H1 (cell line): ENCODE measurements at regions not wholly inside any gene's neighbourhood (a gene's known extent, or its start where the extent isn't known, plus 50 kb on each side); places are given as distances from the start of the nearest gene placed in this dataset.

ENCODE experiments used
- CTCF ChIA-PET: fragments of 300-600 bp; sonication (Branson Sonifier 250); formaldehyde crosslinking; loops from one replicate; lab custom pipeline; 2021; ENCODE audit not compliant: partially characterized antibody; lab: Charles Lee
- POLR2A ChIA-PET: fragments of 300-600 bp; sonication (Branson Sonifier 250); formaldehyde crosslinking; loops from one replicate; lab custom pipeline; 2021; ENCODE audit warnings: inconsistent platforms; ENCODE audit not compliant: partially characterized antibody; lab: Charles Lee
- DNase-seq, 2 experiments: peaks; one replicate each; pipeline versions ENCODE4 v3.0.0 to v3.0.0-alpha.2; 2010 to 2022; ENCODE audit warnings: low spot score in 2 of 2, low read depth in 1 of 2, mixed read lengths in 1 of 2
- FAIRE-seq: peaks from 2 replicates; lab custom pipeline; 2011; peaks lifted over from hg19 to GRCh38; lab: Jason Lieb, UNC
- H2AFZ ChIP-seq: 2 replicates; pipeline ENCODE4 v1.8.1; 2012; ENCODE audit warnings: low read length, inconsistent platforms
- H2AK5ac ChIP-seq: 2 replicates; pipeline ENCODE4 v1.6.1; 2013; ENCODE audit warnings: low read depth, low read length
- H2BK120ac ChIP-seq: replicated peaks from 2 replicates; pipeline ENCODE3; 2013; ENCODE audit warnings: low read depth, low read length, inconsistent platforms
- H2BK12ac ChIP-seq: 2 replicates; pipeline ENCODE4 v1.6.1; 2013; ENCODE audit warnings: low read depth, low read length
- H2BK15ac ChIP-seq: 2 replicates; pipeline ENCODE4 v1.6.1; 2013; ENCODE audit warnings: low read length
- H2BK20ac ChIP-seq: 2 replicates; pipeline ENCODE4 v1.6.1; 2013; ENCODE audit warnings: low read length
- H2BK5ac ChIP-seq: 2 replicates; pipeline ENCODE4 v1.6.1; 2013; ENCODE audit warnings: low read depth, low read length
- H3K14ac ChIP-seq: 2 replicates; pipeline ENCODE4 v1.6.1; 2013; ENCODE audit warnings: inconsistent platforms; ENCODE audit not compliant: insufficient read length
- H3K18ac ChIP-seq: 2 replicates; pipeline ENCODE4 v1.6.1; 2013; ENCODE audit warnings: low read length; ENCODE audit errors: extremely low read depth
- H3K23ac ChIP-seq: 2 replicates; pipeline ENCODE4 v1.6.1; 2013; ENCODE audit warnings: inconsistent platforms; ENCODE audit not compliant: insufficient read length
- H3K23me2 ChIP-seq: 2 replicates; pipeline ENCODE4 v1.6.1; 2013; ENCODE audit warnings: low read depth, low read length
- H3K27ac ChIP-seq: 2 replicates; pipeline ENCODE4 v1.6.1; 2011; ENCODE audit warnings: low read depth, low read length, inconsistent platforms
- H3K27me3 ChIP-seq, 4 experiments: replicated peaks in 1 of 4; 1 replicate in 1 of 4; 2 replicates in 3 of 4; pipeline versions ENCODE4 v1.6.1 to v1.8.1; 2011 to 2013; ENCODE audit warnings: low read length in 3 of 4, mild to moderate bottlenecking in 3 of 4, inconsistent platforms in 2 of 4, mixed read lengths in 2 of 4, moderate library complexity in 1 of 4; ENCODE audit not compliant: control insufficient read depth in 3 of 4, insufficient read depth in 3 of 4; ENCODE audit errors: extremely low read depth in 1 of 4
- H3K36me3 ChIP-seq, 4 experiments: 2 replicates each; pipeline versions ENCODE4 v1.6.1 to v1.8.1; 2011 to 2013; ENCODE audit warnings: mild to moderate bottlenecking in 4 of 4, low read length in 3 of 4, moderate library complexity in 2 of 4, control low read depth in 1 of 4, inconsistent platforms in 1 of 4; ENCODE audit not compliant: insufficient read depth in 4 of 4, control insufficient read depth in 2 of 4
- H3K4ac ChIP-seq: replicated peaks from 2 replicates; pipeline ENCODE3; 2013; ENCODE audit warnings: low read length, low read depth, mixed read lengths, inconsistent platforms; ENCODE audit not compliant: insufficient read length
- H3K4me1 ChIP-seq, 4 experiments: replicated peaks in 1 of 4; 1 replicate in 1 of 4; 2 replicates in 3 of 4; pipeline versions ENCODE4 v1.6.1 to v1.8.1; 2011 to 2013; ENCODE audit warnings: low read length in 3 of 4, inconsistent platforms in 2 of 4, mixed read lengths in 1 of 4; ENCODE audit not compliant: insufficient read depth in 4 of 4, control insufficient read depth in 3 of 4
- H3K4me2 ChIP-seq, 2 experiments: 2 replicates each; pipeline versions ENCODE4 v1.6.1 to v1.8.1; 2011 to 2013; ENCODE audit warnings: low read depth in 2 of 2, low read length in 2 of 2, control low read depth in 1 of 2, inconsistent platforms in 1 of 2, mild to moderate bottlenecking in 1 of 2; ENCODE audit not compliant: insufficient read depth in 1 of 2
- H3K4me3 ChIP-seq, 4 experiments: fragments of 200-600, 300-600 bp in 1 of 4; sonication (generic), shearing (Covaris generic), sonication (Bioruptor Twin) in 1 of 4; 2 replicates each; pipeline versions ENCODE4 v1.5.1 to v1.8.1; 2011 to 2016; ENCODE audit warnings: low read length in 4 of 4, low read depth in 3 of 4, control low read depth in 2 of 4, inconsistent platforms in 2 of 4, mild to moderate bottlenecking in 2 of 4, mixed read lengths in 1 of 4, moderate library complexity in 1 of 4; ENCODE audit not compliant: insufficient read depth in 2 of 4; ENCODE audit errors: extremely low read depth in 1 of 4
- H3K56ac ChIP-seq: replicated peaks from 2 replicates; pipeline ENCODE3; 2013; ENCODE audit warnings: low read depth, mild to moderate bottlenecking, mixed read lengths, low read length, inconsistent platforms; ENCODE audit not compliant: insufficient read length
- H3K79me1 ChIP-seq: 2 replicates; pipeline ENCODE4 v1.6.1; 2013; ENCODE audit warnings: low read depth, low read length, control low read depth
- H3K79me2 ChIP-seq, 2 experiments: 2 replicates each; pipeline versions ENCODE4 v1.6.1 to v1.8.1; 2012 to 2013; ENCODE audit warnings: low read length in 2 of 2, mild to moderate bottlenecking in 2 of 2, inconsistent platforms in 1 of 2; ENCODE audit not compliant: insufficient read depth in 2 of 2, control insufficient read depth in 1 of 2
- H3K9ac ChIP-seq, 4 experiments: replicated peaks in 1 of 4; 1 replicate in 1 of 4; 2 replicates in 3 of 4; pipeline versions ENCODE4 v1.6.1 to v1.8.1; 2011 to 2013; ENCODE audit warnings: low read depth in 3 of 4, low read length in 3 of 4, control low read depth in 2 of 4, mild to moderate bottlenecking in 2 of 4, moderate library complexity in 2 of 4, inconsistent platforms in 1 of 4; ENCODE audit errors: extremely low read depth in 1 of 4
- H3K9me3 ChIP-seq, 2 experiments: 2 replicates each; pipeline versions ENCODE4 v1.6.1 to v1.8.1; 2012 to 2013; ENCODE audit warnings: mild to moderate bottlenecking in 2 of 2, moderate library complexity in 2 of 2, control low read depth in 1 of 2, inconsistent platforms in 1 of 2, low read depth in 1 of 2, low read length in 1 of 2, mixed read lengths in 1 of 2; ENCODE audit not compliant: insufficient read depth in 2 of 2
- H4K20me1 ChIP-seq, 2 experiments: replicated peaks in 1 of 2; 2 replicates each; pipeline versions ENCODE3 to v1.8.1; 2011 to 2013; ENCODE audit warnings: inconsistent platforms in 2 of 2, low read length in 2 of 2, mild to moderate bottlenecking in 1 of 2; ENCODE audit not compliant: insufficient read depth in 2 of 2, control insufficient read depth in 1 of 2
- H4K5ac ChIP-seq: 2 replicates; pipeline ENCODE4 v1.6.1; 2013; ENCODE audit warnings: low read length, low read depth, mixed read lengths, inconsistent platforms; ENCODE audit not compliant: insufficient read length
- H4K8ac ChIP-seq: 2 replicates; pipeline ENCODE4 v1.8.0; 2013; ENCODE audit warnings: mild to moderate bottlenecking, moderate library complexity, low read length, inconsistent platforms; ENCODE audit not compliant: insufficient read depth; ENCODE audit errors: extremely low read depth
- H4K91ac ChIP-seq: replicated peaks from 2 replicates; pipeline ENCODE3; 2013; ENCODE audit warnings: low read length, mixed read lengths, inconsistent platforms; ENCODE audit not compliant: insufficient read length
- CBX8 ChIP-seq: fragments of 300-800, 300-1000 bp; sonication (generic); IDR thresholded peaks from 2 replicates; pipeline ENCODE4 v1.7.1; 2016; ENCODE audit warnings: low read depth, low read length, borderline replicate concordance
- HDAC2 ChIP-seq, 2 experiments: fragments of 300-600 bp in 1 of 2; sonication (generic) in 1 of 2; IDR thresholded peaks; 2 replicates each; pipeline ENCODE4 v1.6.1; 2011 to 2012; ENCODE audit warnings: low read depth in 2 of 2, low read length in 2 of 2, mild to moderate bottlenecking in 2 of 2, moderate library complexity in 2 of 2, borderline replicate concordance in 1 of 2, inconsistent platforms in 1 of 2
- KDM4A ChIP-seq: IDR thresholded peaks from one replicate; pipeline ENCODE4 v1.7.1; 2012; ENCODE audit warnings: low read depth, mild to moderate bottlenecking, moderate library complexity, low read length, inconsistent platforms; ENCODE audit not compliant: severe bottlenecking
- POU5F1 ChIP-seq: IDR thresholded peaks from 2 replicates; pipeline ENCODE4 v1.6.1; 2011; ENCODE audit warnings: low read depth, mild to moderate bottlenecking, low read length, moderate library complexity
- RXRA ChIP-seq: IDR thresholded peaks from 2 replicates; pipeline ENCODE4 v1.6.1; 2011; ENCODE audit warnings: low read depth, mild to moderate bottlenecking, low read length, moderate library complexity; ENCODE audit not compliant: insufficient read depth
- SAP30 ChIP-seq: fragments of 300-600 bp; sonication (generic); IDR thresholded peaks from 2 replicates; pipeline ENCODE4 v1.7.1; 2012; ENCODE audit warnings: low read length, moderate library complexity, mild to moderate bottlenecking, inconsistent platforms; ENCODE audit not compliant: insufficient read depth, insufficient replicate concordance
- WGBS, 2 experiments: shearing (Covaris generic) in 1 of 2; methylation state at CpG; one replicate each; pipeline versions ENCODE4 v1.1.6 to v1.1.7; 2013 to 2015; ENCODE audit warnings: low lambda C conversion rate in 2 of 2, mixed read lengths in 2 of 2, inconsistent platforms in 1 of 2, low coverage in 1 of 2, missing lambda C conversion rate in 1 of 2; ENCODE audit not compliant: insufficient replicate concordance in 2 of 2, insufficient coverage in 1 of 2, insufficient read length in 1 of 2; ENCODE audit errors: extremely low coverage in 1 of 2, missing lambda C conversion rate in 1 of 2; 5-methylcytosine and 5-hydroxymethylcytosine counted together
- TF ChIP-seq, protein P1 (sequence below): IDR thresholded peaks from 2 replicates; pipeline ENCODE4 v1.6.1; 2012; ENCODE audit warnings: low read length, inconsistent platforms

DNA sequence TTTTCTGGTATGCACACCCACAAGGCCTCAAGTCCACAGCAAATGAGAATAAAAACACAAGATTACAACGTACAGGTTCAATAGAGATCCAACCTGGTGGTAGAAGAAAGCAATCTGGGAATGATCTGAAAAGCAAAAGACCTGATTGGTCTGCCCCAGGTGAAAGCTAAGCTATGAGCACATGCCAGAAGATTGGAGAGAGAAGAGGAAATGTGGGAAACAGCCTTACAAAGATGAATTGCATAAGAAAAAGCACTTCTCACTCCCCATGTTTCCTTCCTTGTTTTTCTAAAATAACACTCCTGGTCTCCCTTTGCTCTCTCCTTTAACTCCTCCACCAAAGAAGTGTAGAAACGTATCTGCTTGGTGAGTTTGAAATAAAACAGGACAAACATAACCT is 77.3 kb upstream of the ANO6 start:
- H3K4ac ChIP-seq, result no peak overlapping the region
- H3K79me2 ChIP-seq, result no peaks in the 10 kb centered on the region
- H2AFZ ChIP-seq, result peak overlapping the region; percentile 84; the same call in 1 of the 2 replicates
- no peak overlapping the region for H4K5ac ChIP-seq
- H3K56ac ChIP-seq, result no peak overlapping the region
- no peak overlapping the region for H3K9ac ChIP-seq
- H2BK5ac ChIP-seq, result no peak overlapping the region
- ChIA-PET CTCF (interaction anchor here (1.2 kb wide), 1 partner anchor 250 kb away, joined by 3 read pairs; no protein-coding TSS in a partner anchor), POLR2A (no interaction called here)
- peaks cover 0 to 4% (median 0%) of the 10 kb centered on the region in 4 experiments; a peak in 1 of 7 replicates for H3K27me3 ChIP-seq
- no peak overlapping the region for H3K14ac ChIP-seq
- no peaks in the 10 kb centered on the region for H3K36me3 ChIP-seq
- H2BK20ac ChIP-seq, result no peak overlapping the region
- no peak overlapping the region for H3K18ac ChIP-seq
- no peak overlapping the region for H4K91ac ChIP-seq
- WGBS, 2 experiments, result 53% methylated on average over 2 of the region's 2 CpGs; no CpG with 5 or more reads in 1 of the 2 experiments
- H3K4me2 ChIP-seq, result no peak overlapping the region
- H2AK5ac ChIP-seq, result no peak overlapping the region
- H3K4me3 ChIP-seq, result no peak overlapping the region
- no peaks in the 10 kb centered on the region for H3K79me1 ChIP-seq
- H3K23me2 ChIP-seq, result no peaks in the 10 kb centered on the region
- H3K4me1 ChIP-seq, result no peaks in the 10 kb centered on the region; a peak in 2 of 7 replicates
- H3K9me3 ChIP-seq, result no peaks in the 10 kb centered on the region
- FAIRE-seq (no peak), DNase-seq (no peak)
- no peak overlapping the region for H3K27ac ChIP-seq
- no peak overlapping the region for H3K23ac ChIP-seq
- H2BK120ac ChIP-seq, result no peak overlapping the region
- no peak overlapping the region for H4K8ac ChIP-seq
- H4K20me1 ChIP-seq, result no peaks in the 10 kb centered on the region
- TF ChIP-seq KDM4A, result no peak
- TF ChIP-seq CBX8, result no peak
- TF ChIP-seq HDAC2 (IDR thresholded peaks at IDR 0.05; ENCODE audit: borderline replicate concordance in 1 of 2, low read depth in 2 of 2, low read length in 2 of 2), result no peak
- no peak for TF ChIP-seq SAP30
- TF ChIP-seq POU5F1, result no peak
- TF ChIP-seq, protein P1, sequence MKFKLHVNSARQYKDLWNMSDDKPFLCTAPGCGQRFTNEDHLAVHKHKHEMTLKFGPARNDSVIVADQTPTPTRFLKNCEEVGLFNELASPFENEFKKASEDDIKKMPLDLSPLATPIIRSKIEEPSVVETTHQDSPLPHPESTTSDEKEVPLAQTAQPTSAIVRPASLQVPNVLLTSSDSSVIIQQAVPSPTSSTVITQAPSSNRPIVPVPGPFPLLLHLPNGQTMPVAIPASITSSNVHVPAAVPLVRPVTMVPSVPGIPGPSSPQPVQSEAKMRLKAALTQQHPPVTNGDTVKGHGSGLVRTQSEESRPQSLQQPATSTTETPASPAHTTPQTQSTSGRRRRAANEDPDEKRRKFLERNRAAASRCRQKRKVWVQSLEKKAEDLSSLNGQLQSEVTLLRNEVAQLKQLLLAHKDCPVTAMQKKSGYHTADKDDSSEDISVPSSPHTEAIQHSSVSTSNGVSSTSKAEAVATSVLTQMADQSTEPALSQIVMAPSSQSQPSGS, result no peak
- no peak for TF ChIP-seq RXRA
- no peak overlapping the region for H2BK15ac ChIP-seq
- H2BK12ac ChIP-seq, result no peak overlapping the region
